ENCODE measurements at regions not wholly inside any gene's neighbourhood (a gene's known extent, or its start where the extent isn't known, plus 50 kb on each side); places are given as distances from the start of the nearest gene placed in this dataset.

GRCh38 chr1:103247517-103247916 is 139.2 kb upstream of the COL11A1 start:
- DNase-seq: no peak

DNA sequence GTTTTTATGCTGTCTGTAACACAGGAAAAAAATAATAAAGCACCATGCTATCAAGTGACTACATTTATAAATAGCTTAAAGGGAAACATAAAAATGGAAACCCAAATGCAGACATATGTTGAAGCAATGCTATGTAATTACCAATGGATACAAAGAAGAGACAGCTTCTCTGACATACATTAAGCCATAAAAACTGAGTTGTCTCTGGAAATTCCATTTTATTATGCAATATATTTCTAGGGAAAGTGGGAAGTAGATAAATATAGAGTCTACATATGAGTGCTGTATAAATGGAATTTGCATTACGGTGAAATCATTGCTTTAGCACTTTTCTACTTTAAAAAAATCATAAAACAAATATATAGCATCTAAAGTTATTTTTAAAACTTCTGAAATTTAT is 135.2 kb upstream of the COL11A1 start:
- DNase-seq: no peak

DNA sequence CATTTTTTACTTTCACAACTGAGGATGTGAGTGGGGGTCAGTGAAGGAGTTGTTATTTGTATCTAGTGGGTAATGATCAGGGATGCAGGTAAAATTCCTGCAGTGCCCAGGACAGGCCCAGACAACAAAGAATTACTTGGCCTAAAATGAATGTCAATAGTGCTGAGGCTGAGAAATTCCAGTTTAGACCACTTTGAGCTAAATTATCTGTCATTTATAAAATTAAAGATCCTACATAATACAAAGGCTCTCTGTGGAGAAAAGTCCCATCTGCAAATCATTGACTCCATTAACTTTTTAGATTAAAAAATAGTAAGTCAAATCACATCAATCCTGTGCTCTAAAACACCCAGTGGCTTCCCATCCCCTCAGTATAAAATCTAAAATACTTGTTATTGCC is 130.7 kb upstream of the COL11A1 start:
- no peak for DNase-seq

DNA sequence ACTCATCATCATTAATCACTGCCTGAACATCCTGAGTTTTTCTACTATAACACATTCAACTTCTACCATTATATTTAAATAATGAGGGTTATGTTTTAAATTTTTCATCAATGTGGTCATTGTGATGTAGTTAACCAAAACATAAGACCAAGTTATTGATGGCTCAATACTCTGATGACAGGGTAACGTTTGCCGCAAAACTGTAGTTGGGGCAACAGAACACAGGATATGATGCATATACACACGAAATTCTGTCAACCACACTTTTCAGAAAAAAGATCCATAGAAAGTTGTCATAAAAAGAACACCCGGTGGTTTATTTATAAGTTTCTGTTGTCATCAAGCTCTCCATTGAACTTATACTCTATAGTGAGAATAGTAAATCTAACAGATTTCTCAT is 121.7 kb upstream of the COL11A1 start:
- no peak for DNase-seq

GRCh38 chr1:103220631-103221041 is 112.3 kb upstream of the COL11A1 start:
- DNase-seq: no peak

GRCh38 chr1:103218821-103219220 is 110.5 kb upstream of the COL11A1 start:
- DNase-seq: no peak

DNA sequence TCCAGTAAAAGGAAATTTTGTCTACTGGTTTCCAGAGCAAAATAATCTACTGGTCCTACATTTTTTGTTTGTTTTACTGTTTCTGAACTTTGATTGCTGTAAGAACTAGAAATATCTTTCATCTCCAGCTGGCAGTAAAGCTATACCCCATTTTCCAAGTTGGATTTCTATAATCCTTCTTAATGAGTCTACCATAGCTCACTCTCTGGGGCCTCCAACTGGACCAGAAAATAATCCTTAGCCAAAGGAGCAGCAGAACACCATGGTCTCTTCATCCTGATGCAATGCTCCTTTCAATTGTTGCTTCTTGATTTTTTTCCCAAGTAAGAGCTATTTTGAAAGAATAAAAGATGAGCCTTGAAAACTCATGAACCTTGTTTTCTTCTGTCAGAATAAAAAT is 110.0 kb upstream of the COL11A1 start:
- DNase-seq: no peak

- DNase-seq: no peak
Observed at GRCh38 chr1:103211073-103211472, 102.8 kb upstream of the COL11A1 start.

GRCh38 chr1:103208844-103209243 is 100.5 kb upstream of the COL11A1 start:
- DNase-seq: no peak

DNA sequence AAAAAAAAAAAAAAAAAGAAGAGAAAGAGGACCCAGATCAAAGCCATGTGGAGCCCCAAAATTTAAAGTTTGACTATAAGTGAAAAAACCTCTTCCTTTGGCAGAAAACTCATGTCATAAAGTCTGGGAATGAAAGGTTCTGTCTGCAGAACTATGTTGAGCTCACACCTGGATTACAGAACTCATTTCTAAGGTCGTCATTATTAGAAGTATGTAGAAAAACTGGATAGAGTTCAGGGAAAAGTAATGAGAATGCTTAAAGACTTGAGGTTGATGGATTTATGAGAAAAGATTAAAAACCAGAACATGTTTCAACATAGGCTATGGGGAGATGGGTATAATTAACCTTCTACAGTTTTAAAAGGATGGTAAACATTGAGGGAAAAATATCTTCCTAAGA is 90.7 kb upstream of the COL11A1 start:
- no peak for DNase-seq

DNA sequence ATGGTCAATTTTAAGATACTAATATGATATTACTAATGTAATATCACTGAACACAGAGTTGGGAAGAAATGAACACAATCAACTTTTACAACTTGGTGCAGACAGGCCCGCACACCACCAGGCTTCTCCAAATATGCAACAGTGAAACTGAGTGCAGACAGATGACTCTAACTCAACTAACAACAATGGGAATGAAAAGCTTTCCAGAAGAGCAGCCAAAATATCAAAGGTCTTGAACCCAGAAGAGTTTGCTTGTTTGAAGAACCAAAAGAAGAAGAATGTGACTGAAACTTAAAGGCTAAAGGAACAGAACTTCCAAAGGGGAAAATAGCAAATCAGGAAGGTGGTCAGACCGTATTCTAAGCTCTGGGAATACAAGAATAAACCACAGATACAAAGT is 89.8 kb upstream of the COL11A1 start:
- DNase-seq: no peak

DNA sequence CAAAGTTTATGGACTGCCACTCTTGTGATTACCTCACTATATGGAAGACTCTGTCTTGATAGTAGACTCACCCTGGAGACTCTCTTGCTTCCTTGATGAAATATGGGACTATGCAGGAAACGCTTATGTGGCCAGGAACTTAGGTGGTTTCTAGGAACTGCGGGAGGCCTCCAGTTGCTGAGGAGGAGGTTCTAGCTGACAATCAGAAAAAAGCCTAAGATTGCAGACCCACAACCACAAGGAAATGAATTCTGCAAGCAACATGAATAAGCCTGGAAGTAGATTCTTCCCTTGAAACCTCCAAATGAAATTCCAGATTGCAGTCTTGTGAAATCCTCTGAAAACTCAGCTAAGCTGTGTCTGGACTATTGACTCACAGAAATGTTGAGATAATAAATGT is 88.9 kb upstream of the COL11A1 start:
- no peak for DNase-seq

DNA sequence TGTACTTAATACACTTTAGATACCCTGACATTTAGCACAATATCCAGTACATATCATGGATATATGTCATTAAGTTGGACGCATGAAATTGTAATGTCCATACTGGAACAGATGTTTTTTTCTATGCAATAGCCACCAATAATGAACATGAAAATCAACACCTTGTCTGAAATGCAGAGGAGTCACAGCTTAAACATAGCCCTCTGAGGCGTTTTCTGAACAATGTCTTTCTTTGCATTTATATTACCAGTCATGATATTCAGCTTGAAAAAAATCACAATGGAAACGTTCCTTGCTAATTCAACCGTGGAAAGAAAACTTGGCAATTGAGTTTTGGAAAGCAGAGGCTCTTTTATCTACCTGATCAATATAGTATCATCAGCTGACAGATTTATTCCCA is 86.7 kb upstream of the COL11A1 start:
- no peak for DNase-seq

DNA sequence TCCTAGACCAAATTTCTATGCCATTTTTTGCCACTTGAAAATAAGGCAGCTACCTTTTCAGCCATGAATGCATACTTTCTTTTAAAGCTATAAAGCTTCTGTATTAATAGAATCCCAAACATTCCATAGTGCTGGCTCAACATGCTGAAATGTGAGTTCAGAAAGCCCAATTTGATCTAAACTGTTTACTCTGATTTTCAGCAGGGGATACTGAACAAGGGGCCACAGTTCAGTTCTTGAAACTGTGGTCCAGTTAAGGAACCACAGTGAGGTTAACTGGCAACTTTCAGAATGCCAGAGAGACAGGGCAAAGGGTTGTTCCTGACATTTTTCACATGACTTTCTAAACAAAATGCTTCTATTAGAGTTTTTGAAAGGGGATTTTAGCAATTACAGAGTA is 85.7 kb upstream of the COL11A1 start:
- DNase-seq: no peak

DNA sequence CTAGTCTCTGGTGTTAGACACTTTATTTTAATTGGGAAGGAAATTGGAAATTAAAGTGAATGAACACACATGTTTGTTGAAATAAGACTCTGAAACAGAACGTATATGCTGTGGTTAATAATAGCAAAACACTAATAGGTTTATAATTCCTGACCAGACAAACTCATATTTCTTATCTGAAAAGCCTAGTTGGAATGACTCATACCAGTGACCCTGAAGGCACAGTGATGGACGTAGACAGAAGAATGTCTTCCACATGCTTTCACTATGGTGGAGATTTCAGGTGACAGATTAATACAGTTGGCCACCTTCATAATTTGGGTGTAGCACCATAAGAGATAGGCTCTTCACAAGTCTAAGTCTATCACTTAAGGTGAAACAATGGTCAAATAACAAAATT is 83.0 kb upstream of the COL11A1 start:
- DNase-seq: no peak

DNA sequence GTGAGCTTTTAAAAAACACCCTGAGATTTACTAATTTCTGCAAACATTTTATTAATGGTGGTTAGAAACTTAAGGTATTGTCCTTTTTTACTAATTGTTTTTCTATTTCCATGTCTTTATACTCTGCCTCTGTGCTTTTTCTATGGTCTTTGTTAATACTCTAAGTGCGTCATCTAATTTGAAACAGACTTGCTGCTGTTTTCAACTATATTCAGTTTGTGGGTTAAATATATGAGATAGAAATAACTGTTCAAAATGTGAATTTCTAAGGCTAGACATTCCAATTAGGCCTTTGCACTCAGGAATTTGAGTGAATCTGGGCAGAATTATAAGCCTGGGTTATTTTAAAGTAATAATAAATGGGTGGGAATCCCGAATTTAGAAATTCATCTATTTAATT is 82.4 kb upstream of the COL11A1 start:
- DNase-seq: no peak

DNA sequence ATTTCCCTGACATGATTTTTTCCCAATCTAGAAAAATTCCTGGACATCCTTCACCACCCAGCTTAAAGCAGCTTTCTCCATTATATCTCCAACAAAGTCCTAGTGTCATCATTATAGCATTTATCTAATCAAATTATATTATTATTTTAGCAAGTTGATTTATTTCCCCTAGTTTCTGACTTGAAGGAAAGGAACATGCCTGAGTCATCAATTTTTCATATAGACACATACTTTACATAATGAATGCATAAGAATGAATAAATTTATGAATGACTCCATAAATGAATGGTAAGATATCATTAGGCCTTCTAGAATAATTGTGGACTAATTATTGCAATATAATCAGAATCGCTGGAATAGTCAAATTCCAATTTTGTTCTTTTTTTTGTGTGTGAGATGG is 79.4 kb upstream of the COL11A1 start:
- no peak for DNase-seq

DNA sequence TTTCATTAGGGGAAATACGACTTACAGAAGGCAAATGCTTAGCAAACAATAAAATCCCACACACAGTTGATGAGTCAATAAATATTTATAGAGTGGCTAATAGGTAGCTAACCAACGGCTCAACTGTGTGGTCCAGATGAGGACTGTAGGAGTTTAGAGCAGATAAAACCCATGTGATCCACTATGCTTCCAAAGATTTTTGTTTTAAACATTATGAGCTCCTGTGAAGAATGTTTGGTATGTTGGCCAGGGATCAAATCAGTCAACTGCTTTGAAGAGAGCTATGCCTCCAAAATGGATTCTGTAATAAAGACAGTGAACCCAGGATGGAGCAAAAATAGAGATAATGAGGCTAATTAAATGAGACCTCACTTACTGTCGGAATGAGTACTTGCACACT is 72.3 kb upstream of the COL11A1 start:
- DNase-seq: no peak

DNA sequence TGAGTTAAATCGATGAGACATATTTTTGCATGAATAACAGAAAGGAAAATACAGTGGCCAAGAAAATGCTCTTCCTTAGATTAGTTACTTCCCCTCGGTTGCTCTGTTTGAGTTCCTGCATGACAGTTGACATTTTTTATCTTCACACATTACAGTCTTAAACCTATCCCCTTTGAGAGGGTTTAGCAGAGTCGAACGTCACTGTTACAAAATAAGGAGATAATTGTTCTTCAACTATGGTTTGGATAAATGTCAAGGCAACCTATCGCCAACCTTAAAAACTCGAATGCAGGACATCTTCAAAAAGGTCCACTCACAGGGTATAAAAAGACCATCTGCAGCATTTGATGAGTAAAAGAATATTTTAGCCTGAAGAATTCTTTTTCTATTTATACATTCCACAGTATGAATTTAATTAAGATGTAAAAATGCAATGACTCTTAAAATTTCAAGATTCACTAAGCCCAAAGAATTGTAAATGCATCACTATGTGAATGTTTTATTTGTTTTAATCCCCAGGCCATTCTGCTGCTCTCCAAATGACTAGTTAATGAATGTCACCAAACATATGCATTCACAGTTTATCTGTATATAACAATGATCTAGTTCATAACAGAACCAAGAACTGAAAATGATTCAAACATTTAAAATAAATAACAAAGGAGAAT is 68.9 kb upstream of the COL11A1 start:
- DNase-seq: no peak

GRCh38 chr1:103171041-103171590 is 62.8 kb upstream of the COL11A1 start:
- no peak for DNase-seq

GRCh38 chr1:103170609-103171008 is 62.3 kb upstream of the COL11A1 start:
- no peak for DNase-seq

DNA sequence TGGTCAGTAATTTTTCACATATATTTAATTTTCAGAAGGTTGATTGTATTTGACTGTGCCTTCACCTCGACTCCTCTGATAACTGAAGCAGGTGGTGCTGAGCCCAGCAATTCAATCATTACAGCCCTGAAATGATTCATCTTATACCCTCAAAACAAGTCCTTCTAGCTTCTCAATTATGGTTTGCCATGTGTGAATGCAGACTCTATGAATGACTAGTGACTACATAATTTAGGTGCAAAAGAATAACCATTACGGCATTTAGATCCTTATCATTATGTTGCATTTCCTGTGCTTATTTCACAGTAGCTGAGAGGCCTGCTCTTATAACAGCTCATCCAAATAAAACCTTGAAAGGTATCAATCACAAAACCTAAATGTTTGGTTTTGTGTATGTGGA is 54.0 kb upstream of the COL11A1 start:
- DNase-seq: no peak

DNA sequence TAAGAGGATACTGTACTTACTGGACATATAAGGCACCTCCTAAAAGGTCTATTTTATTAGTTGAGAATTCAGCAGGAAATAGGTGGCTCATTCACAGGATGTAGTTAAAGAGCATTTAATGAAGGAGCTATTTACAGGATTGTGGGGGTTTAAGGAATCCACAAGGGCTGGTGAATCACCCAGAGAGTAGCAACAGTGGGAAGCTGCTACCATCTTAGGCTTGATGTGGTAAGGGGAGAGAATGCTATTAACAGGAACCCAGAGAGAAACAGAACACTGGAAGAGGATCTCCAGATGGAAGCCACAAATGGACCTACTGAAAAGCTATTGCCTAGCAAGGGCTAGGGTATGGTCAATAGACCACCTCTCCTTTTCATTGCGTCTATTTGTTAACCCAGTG is 52.0 kb upstream of the COL11A1 start:
- DNase-seq: no peak

Data from DMS79 treated with DMSO at 0.1 percent for 48 hours (cell line).